ENCODE measurements at regions not wholly inside any gene's neighbourhood (a gene's known extent, or its start where the extent isn't known, plus 50 kb on each side); places are given as distances from the start of the nearest gene placed in this dataset.
"Not testable (repeated sequence)": the region's sequence is repeated elsewhere in the genome, so short reads cannot be mapped to it uniquely, and the experiment has no call there.

DNA sequence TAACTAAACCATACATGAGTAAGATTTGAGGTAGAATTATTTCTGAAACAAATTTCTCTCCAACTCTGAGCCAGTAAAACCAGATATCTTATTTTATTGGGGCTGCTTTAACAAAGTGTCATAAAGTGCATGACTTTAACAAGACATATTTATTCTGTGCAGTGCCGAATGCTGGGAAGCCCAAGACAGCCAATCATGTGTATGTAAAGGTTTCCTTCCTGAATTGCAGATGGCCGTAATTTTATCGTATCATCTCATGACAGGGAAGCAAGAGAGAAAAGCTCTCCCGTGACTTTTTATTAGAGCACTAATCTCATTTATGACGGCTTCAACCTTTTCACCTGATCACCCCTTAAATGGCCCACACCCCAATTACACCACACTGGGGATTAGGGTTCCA lies 777.9 kb downstream of the TMEM121 start:
- DNase-seq, result no peak

DNA sequence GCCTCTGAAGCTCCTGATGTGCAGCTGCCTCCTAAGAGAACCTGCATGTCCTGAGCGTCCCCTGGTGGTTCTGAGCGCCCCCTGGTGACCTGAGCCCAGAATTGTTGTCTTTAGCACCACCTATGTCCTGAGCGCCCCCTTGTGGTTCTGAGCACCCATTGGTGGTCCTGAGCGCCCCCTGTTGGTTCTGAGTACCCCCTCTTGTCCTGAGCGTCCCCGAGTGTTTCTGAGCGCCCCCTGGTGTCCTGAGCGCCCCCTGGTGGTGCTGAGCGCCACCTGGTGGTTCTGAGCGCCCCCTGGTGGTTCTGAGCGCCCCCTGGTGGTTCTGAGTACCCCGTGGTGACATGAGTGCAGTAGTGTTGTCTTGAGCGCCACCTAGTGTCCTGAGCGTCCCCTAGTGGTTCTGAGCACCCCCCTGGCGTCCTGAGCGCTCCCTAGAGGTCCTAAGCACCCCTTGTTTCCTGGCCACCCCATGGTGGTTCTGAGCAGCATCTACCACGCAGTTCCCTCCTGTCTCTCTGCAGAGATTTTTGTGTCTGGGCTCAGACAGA lies 782.5 kb downstream of the TMEM121 start:
- DNase-seq, result peak; percentile 68

DNA sequence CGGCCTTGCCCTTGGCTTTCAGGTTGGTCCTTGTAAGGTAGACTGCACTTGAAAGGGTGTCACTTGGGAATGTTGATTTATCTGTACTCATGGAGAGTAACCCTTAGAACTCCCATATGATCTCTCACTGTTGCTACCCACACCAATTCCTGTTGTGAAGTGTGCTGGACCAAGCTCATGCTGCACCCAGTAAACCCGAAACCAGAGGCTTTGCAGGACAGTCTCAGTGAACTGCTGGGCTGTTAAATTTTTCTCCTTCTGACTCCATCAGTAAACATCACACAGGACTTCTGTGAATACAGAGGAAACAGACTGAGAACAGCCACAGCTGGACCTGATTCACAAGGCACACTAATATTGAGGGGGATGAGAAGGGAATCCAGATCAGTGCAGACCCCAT lies 783.0 kb downstream of the TMEM121 start:
- DNase-seq, result no peak

DNA sequence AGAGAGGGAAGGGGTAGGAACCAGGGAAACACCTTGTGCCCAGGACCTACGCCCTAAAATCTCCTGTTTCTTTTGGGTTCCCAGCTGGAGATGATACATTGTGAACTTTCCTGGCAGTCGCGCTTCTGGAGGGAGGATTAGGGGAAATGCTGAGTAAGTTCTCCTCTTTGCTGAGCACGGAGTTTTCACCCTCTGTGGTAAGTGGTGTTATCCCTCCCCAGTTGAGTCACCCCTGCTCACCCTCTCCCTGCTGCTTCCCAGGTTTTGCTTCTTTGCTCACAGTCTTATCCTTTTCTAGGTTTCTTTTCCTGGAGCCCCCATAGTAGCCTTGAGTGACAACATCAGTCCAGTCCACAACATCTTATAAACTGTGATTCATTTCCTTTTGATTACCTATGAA lies 789.1 kb downstream of the TMEM121 start:
- no peak for DNase-seq

DNA sequence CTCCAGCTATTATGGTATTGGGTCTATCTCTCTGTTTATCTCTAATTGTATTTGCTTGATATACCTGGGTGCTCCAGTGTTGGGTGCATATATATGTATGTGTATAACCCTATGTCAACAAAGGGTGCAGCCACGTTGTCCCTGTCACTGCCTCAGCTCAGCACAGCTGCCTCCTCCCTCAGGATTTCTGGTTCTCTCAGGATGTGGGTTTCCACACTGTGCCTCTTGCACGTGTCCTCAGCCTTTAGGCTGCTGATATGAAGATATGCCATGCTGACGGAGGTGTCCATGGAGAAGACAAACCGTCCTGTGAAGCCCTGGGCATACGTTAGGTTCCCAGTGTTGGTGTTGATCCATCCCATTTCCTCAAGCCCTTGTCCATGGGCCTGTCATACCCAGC lies 791.2 kb downstream of the TMEM121 start:
- no peak for DNase-seq

DNA sequence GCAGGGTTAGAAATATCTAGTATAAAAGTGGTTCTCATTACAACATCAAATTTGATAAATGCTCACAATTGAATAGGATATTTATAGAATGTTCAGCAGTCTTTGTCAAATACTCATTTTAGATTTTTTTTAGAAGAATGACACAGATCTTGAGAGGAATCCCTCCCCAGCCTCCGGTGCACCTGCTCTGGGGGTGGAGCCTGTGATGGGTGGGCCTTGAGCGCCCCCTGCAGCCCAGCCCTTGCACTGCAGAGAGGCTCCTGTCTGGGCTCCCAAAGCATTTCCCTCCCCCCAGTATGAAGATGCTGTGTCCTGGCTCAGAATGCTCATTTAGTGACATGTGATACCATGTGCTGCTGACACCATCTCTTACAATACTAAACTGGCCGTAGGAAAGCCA lies 792.3 kb downstream of the TMEM121 start:
- DNase-seq, result peak; percentile 22

DNA sequence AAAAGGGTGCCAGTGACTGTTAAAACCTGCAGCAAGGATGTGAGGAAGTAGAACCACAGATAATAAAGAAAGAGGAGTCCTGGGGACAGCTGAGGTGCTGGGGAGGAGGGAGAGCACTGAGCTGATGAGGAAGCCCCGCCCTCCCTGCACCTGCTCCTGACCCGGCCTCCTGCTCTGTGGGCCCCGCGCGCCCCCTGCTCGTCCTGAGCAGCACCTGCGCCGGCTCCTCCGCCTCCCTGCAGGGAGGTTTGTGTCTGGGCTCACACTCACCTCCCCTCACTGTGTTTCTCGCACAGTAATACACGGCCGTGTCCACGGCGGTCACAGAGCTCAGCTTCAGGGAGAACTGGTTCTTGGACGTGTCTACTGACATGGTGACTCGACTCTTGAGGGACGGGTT lies 797.6 kb downstream of the TMEM121 start:
- not testable (repeated sequence) for DNase-seq

DNA sequence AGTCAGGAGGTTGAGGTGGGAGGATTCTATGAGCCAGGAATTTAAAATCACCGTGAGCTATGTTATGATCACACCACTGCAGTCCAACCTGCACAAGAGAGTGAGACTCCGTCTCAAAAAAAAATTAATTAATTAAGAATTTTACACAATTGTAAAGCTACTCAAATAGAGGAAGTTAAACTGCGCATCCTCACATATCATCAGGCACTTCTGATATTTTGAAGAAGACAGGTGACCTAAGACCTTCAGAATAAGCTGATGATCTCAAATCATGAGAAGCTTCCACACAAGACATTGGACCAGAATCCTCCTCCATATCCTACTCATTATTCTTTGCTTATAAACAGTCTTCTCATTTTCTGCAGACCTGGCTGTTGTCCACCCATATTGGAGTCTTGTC lies 800.9 kb downstream of the TMEM121 start:
- no peak for DNase-seq

DNA sequence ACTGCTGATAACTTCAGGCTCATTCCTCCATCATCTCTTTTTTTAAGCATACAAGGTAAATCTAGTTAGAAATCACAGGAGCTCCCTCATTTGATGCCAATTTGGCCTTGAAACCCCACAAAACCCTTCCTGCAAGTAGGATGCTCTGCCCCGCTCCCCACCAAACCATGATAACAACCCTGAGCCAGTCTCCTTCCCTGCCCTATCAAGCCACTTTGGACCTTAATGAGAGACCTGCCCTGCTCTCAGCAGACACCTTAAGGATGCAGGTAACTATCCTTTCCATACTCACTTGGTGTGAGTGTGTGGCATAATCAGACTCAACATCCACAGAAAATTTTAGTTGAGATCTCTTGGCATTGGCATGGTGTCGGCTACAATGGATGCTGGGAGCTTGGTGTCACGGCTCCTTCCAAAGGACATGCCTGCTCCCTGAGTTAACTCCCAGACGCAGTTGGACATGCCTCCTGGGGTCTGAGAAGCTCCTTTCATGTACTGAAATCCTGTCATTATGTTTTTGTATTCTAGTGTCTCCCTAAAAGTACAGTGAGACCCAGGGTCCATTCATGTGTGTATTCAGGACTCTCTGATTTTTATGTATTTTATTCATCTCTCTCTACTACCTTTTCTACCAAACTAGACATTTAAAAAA lies 801.4 kb downstream of the TMEM121 start:
- not testable (repeated sequence) for DNase-seq

DNA sequence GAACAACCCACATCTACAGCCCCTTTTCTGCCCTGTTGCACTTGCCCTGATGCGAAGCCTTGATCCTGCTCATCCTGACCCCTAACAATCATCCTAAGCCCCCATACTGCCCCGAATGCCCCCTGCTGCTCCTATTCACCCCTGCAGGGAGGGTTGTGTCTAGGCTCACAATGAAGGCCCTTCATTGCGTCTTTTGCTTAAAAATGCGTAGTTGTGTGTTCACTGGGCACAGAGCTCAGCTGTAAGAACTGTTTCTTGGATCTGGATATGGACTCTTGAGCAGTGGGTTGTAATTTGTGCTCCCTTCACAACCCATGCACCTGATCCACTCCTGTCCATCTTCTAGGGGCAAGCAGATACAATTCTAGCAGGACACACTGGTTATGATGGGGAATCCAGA lies 802.9 kb downstream of the TMEM121 start:
- not testable (repeated sequence) for DNase-seq

DNA sequence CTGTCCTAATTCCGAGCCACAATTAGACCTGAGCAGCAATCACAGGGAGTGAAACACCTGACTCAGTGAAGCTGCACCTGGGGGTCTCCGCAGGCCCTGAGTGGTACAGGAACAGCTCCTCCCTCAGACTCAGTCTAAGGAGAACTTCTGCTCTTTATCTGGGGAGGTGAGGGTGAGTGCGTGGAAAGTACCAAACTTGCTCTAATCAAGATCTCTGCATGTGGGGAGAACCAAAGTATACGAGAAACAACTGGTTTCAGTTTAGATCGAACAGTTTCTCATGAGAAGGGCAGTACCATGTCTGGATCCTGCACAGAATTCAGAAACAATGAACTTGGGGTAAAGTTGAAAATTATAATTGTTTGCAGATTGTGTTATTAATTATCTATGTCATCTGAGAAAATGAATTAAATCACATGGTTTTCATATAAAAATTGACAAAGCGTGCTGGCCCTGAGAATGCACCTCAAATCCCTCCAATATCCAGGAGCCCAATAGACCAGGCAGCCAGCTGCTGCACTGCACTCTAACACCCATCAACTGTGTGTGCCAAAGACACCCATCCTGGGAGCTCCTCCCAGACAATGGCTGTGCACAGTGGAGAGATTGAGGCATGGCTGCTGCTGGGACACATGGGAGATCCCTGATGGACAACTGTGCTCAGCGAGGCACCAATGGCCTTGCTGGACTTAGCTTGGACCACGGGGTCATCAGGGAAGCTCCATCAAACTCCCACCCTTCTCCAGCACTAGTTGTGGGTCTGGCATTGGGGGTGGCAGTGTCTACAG lies 803.8 kb downstream of the TMEM121 start:
- DNase-seq, result not testable (repeated sequence)

DNA sequence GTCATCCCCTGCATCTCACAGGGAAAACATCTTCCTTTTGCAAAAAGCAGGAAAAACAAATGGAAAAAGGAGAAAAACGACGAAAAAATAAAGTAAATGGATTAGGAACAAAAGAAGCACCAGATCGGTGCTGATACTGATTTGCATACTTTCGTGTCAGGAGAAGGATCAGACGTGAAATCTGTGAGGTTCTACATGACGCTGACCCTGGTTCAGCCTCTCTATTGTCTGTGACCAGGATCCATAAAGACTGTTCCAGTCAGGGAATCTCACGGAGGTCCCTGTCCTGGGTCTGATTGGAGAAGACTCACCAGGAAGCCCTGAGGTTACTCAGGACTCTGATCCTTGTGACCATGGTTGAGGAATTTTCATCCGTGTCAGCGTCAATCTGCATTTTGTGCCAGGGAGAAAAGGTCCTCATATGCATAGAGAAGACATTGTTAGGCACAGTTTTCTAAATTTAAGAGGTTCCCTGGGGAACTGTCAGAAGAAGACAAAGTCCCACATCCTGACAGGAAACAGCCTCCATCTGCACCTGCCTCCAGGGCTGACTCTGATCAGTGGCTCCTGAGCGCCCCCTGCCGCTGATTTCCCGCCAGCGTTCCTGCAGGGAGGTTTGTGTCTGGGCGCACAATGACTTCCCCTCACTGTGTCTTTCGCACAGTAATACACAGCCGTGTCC lies 808.2 kb downstream of the TMEM121 start:
- DNase-seq, result peak; percentile 23

DNA sequence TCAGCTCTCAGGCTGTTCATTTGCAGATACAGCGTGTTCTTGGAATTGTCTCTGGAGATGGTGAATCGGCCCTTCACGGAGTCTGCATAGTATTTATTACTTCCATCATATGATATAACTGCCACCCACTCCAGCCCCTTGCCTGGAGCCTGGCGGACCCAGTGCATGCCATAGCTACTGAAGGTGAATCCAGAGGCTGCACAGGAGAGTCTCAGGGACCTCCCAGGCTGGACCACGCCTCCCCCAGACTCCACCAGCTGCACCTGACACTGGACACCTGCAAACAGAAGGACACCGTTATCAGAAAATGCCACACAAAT lies 808.7 kb downstream of the TMEM121 start:
- not testable (repeated sequence) for DNase-seq

DNA sequence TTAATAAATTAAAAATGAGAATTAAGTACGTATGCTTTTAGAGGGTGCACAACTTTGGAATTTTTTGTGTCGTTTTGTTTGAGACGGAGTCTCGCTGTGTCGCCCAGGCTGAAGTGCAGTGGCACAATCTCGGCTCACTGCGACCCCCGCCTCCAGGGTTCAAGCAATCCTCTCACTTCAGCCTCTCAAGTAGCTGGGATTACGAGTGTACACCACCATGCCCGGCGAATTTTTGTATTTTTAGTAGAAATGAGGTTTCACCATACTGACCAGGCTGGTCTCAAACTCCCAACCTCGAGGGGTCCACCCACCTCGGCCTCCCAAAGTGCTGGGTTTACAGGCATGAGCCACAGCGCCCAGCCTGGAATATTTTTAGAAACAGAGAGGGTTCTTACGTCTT lies 812.4 kb downstream of the TMEM121 start:
- not testable (repeated sequence) for DNase-seq

DNA sequence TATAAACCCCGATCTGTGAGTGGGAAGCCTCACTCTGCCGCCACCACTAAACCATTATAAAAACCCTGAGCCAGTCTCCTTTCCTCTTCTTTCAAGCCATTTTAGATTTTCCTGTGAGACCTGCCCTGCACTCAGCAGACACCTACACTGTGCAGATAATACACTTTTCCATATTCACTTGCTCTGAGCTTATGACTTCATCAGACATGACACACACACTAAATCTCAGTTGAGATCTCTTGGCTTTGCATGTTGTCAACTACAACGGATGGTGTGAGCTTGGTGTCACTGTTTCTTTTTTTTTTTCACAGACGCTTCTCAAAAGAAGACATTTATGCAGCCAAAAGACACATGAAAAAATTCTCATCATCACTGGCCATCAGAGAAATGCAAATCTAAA lies 814.3 kb downstream of the TMEM121 start:
- not testable (repeated sequence) for DNase-seq

DNA sequence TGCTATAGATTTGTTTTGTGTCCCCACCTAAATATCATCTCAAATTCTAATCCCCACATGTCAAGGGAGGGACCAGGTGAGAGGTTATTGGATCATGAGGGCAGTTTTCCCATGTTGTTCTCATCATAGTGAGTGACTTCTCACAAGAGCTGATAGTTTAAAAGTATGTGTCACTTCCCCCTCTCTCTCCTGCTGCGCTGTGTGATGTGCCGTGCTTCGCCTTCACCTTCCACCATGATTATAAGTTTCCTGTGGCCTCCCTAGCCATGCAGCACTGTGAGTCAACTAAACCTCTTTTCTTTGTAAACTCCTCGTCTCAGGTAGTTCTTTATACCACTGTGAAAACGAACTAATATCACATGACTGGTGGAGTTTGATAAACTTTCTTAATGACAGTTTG lies 814.8 kb downstream of the TMEM121 start:
- not testable (repeated sequence) for DNase-seq

DNA sequence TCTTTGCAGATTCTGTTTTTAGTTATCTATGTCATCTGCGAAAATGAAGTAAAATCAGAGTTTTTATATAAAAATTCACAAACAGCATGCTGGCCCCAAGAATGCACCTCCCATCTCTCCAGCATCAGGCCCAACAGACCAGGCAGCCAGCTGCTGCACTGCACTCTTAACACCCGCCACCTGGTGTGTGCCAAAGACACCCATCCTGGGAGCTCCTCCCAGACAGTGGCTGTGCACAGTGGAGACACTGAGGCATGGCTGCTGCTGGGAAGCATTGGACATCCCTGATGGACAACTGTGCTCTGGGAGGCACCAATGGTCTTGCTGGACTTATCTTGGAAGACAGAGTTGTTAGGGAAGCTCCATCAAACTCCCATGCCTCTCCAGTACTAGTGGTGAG lies 817.2 kb downstream of the TMEM121 start:
- DNase-seq, result no peak

DNA sequence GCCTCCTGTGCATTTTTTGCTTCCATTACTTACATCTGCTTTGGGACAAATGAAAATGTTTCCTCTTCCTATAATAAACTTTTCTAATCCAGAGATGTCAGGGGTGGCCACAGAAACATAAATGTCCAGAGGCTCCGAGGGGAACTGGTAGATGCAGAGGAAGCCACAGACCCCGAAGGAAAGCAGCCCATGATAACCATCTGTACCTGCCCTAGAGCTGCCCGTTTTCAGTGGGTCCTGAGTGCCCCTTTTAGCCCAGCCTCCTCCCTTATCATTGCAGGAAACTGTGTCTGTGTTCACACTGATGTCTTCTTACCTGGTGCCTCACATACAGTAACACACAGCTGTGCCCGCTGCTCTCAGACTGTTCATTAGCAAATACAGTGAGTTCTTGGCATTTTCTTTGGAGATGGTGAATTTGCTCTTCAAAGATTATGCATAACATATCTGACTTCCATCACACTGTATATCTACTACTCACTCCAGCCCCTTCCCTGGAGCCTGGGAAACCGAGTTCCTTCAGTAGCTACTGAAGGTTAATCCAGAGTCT lies 817.8 kb downstream of the TMEM121 start:
- DNase-seq, result not testable (repeated sequence)

DNA sequence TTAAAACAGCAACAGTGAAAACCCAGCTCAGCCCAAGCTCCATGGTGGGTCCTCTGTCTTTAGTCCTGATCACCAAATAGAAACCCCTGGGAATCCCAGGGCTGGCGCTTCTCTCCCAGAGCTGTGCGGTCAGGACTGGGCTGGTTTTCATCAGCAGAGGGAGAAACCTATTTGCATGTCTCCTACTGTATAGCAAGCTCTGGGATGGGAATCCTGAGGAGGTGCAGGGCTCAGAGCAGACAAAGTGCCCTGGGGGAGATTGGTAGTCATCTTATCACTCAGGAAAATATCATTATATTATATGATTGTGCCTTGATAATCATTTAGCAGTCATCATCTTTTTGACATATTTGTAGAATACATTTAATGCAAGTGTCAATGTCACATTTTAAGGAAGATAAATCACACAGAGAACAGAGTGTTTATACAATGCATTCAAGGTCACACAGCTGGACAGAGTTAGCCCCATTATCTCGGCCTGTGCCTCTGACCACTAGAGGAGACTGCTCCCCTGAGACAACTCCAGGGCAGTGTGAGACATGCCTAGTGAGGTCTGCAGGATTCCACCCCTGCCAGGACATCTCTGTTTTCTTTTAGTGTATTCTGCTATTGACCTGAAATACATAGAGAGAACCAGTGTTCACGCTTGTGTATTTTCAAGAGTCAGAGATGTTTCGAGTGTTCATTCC lies 818.6 kb downstream of the TMEM121 start:
- not testable (repeated sequence) for DNase-seq

DNA sequence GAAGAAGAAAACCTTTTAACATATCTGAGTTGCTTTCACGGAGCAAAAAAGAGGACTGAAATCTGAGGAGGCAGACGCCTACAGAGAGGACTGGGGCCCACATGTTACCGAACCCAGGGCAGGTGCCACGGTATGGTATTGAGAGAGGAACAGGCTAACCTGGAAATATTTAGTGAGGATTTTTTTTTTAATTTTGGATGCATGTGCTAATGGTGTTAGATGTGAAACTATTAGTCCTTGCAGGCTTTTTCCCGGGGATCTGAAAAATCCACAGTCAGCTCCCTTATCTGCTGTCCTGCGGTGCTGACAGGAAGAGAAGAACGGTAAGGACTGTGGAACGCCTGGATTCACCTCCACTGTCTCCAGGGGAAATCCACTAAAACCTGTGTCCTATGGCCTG lies 819.7 kb downstream of the TMEM121 start:
- DNase-seq, result no peak

DNA sequence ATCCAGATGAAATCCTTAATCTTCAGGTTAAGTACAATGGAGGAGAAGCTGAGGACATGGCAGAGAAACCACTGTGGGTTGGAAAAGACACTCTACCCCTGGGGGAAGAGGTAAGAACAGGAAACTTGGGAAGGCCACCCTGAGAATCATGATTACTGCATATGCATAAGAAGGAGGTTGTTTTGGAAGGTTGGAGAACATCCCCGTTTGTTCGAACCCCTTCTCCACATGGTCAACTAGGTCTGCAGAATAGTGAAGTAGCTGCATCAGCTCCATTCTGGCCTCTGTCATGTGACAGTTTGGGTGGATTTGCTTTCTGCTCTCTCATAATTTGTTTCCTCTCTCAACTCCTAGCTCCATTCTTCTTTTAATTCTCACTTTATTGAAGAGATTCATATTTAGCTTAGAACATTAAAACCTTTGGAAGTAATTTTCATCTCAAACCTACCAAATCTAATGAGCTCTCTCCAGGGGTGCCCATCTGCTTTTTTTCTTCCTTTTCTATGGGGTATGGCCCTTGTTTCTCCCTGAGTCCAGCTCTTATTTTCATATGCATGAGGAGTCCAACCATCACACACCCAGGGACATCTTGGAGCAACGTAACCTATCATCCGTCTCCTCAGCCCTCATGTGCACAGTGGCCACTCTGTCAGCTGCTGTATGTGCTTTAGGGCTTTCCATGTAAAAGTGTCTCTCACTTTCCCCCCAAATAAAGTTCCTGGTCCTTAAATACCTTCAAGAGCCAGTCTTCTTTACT lies 820.3 kb downstream of the TMEM121 start:
- DNase-seq, result no peak

DNA sequence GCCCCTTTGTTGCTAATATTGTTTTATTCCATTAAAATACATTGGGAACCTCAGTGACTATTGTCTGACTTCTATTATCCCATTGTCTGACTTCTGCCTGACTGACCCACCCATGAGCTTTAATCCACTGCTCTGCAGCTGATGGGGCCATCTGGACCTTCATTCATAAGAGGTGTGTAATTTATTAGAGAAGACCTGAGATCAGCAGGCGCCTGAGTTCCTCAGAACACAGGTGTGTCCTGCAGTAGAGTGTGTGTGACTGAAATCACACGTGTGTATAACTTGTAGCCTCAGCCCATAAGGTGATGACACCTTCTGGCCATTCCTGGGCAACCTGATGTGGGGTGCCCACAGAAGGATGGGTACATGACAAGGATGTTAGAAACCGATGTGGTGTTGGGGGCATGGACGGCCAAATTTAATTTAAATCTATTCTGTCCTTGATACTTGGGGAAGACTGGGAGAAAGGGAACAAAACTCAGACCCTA lies 821.0 kb downstream of the TMEM121 start:
- no peak for DNase-seq
